ENCODE measurements at regions not wholly inside any gene's neighbourhood (a gene's known extent, or its start where the extent isn't known, plus 50 kb on each side); places are given as distances from the start of the nearest gene placed in this dataset.

DNA sequence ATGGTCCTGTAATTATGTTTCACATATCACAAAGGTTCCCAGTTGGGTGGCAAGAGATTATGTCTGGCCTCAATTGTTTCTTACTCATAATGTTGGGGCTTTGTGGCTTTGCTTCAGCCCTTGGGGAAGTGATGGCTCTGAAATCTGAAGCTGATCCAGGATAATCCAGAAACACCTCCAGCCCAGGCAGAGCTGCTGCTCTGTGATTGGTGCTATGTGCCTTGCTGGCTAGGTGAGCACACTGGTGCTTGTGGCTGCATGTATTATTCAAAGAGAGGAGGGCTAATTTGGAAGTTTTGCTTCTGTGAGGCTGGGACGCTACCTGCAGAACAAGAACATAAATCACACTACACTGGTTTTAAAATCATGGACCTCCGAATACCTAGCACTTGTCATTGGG is 346.6 kb upstream of the MGMT start:
- TF ChIP-seq, protein P1, sequence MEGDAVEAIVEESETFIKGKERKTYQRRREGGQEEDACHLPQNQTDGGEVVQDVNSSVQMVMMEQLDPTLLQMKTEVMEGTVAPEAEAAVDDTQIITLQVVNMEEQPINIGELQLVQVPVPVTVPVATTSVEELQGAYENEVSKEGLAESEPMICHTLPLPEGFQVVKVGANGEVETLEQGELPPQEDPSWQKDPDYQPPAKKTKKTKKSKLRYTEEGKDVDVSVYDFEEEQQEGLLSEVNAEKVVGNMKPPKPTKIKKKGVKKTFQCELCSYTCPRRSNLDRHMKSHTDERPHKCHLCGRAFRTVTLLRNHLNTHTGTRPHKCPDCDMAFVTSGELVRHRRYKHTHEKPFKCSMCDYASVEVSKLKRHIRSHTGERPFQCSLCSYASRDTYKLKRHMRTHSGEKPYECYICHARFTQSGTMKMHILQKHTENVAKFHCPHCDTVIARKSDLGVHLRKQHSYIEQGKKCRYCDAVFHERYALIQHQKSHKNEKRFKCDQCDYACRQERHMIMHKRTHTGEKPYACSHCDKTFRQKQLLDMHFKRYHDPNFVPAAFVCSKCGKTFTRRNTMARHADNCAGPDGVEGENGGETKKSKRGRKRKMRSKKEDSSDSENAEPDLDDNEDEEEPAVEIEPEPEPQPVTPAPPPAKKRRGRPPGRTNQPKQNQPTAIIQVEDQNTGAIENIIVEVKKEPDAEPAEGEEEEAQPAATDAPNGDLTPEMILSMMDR (IDR thresholded peaks at IDR 0.05; ENCODE audit: low read depth, low read length, poor library complexity, severe bottlenecking), result no peak
- no peak for TF ChIP-seq EZH2phosphoT487 (IDR thresholded peaks at IDR 0.05; ENCODE audit: borderline replicate concordance, low read length)

Measured in DOHH2 (cell line).